ENCODE measurements at regions not wholly inside any gene's neighbourhood (a gene's known extent, or its start where the extent isn't known, plus 50 kb on each side); places are given as distances from the start of the nearest gene placed in this dataset.

DNA sequence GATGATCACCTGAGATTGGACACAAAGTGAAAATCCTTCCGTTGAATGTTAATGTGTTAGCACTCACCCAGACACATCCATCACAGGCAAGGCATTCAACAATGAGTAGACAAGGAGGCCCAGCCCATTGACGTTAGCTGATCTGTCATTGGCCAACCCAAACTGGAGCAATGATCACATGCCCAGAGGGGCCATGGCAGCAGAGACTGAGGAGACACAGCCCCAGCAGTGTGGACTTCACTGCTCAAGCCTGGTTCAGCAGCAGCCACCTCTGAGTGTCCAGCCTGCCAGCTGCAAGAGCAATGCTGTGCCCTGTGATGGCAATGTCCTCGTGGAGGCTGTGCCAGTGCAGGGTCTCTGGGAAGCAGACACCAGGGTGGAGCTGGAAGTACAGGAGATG, 622.2 kb downstream of the AACS start:
- TF ChIP-seq, protein P1, sequence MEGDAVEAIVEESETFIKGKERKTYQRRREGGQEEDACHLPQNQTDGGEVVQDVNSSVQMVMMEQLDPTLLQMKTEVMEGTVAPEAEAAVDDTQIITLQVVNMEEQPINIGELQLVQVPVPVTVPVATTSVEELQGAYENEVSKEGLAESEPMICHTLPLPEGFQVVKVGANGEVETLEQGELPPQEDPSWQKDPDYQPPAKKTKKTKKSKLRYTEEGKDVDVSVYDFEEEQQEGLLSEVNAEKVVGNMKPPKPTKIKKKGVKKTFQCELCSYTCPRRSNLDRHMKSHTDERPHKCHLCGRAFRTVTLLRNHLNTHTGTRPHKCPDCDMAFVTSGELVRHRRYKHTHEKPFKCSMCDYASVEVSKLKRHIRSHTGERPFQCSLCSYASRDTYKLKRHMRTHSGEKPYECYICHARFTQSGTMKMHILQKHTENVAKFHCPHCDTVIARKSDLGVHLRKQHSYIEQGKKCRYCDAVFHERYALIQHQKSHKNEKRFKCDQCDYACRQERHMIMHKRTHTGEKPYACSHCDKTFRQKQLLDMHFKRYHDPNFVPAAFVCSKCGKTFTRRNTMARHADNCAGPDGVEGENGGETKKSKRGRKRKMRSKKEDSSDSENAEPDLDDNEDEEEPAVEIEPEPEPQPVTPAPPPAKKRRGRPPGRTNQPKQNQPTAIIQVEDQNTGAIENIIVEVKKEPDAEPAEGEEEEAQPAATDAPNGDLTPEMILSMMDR (IDR thresholded peaks at IDR 0.05; ENCODE audit: low read length): no peak
- TF ChIP-seq EZH2 (IDR thresholded peaks at IDR 0.05; ENCODE audit: borderline replicate concordance, low read length): no peak
